Fibroblast of peridontal ligament (primary cell): ENCODE measurements at regions not wholly inside any gene's neighbourhood (a gene's known extent, or its start where the extent isn't known, plus 50 kb on each side); places are given as distances from the start of the nearest gene placed in this dataset.

Experiments
- DNase-seq: peaks from one replicate; pipeline ENCODE4 v3.0.0-alpha.2; 2010; ENCODE audit errors: extremely low read depth

- no peak for DNase-seq
Observed at GRCh38 chr11:107140983-107141382, 122.7 kb upstream of the GUCY1A2 start.

DNA sequence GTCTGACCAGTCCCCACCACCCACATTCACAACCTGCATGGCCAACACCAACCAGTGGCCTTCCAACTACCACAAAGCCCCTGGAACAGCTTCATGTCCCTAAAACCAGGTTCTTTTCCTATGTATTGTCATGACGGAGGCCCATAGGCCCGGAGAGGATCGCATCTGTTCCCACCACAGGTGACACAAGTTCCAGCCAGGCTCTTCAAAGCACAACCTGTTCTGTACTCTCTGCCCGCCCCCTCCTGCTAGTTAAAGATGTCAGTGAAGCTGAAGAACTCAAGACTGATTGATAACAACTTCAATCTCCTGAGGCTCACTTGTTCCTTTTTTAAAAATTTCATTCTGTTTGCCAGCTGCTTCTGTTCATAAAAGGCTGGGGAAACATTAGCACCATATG is 121.1 kb upstream of the GUCY1A2 start:
- DNase-seq = no peak

DNA sequence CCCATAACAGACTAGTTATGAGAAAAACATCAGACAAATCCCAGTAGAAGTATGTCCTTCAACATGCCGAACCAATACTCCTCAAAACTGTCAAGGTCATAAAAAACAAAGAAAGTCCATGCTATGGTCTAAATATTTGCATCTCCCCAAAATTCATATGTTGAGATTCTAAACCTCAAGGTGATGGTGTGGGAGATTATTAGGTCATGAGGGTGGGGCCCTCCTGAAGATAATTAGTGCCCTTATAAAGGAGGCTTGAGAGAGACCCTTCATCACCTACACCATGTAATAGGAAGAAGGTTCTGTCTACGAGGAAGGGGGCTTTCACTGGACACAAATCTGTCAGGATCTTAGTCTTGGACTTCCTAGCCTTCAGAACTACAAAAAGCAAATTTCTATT is 118.6 kb upstream of the GUCY1A2 start:
- no peak for DNase-seq

DNA sequence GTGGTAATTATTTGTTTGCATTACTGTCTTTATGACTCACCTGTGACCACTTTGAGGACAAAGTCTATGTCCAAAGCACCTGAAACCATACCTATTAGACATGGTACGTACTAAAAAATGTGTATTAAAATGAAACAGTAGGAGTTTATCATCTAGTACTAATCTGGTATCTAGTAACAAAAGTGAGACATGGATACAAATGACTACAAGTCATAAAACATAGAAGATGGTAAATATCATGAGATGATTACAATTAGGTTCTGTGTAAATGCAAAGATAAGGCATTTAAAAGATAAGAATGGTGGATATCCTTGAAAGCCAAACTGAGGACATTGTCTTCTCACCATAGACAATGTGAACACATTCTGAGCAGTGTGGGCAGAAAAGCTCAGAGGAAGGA is 113.5 kb upstream of the GUCY1A2 start:
- no peak for DNase-seq

- peak; percentile 2 for DNase-seq
Observed at GRCh38 chr11:107123022-107123421, 104.7 kb upstream of the GUCY1A2 start.

DNA sequence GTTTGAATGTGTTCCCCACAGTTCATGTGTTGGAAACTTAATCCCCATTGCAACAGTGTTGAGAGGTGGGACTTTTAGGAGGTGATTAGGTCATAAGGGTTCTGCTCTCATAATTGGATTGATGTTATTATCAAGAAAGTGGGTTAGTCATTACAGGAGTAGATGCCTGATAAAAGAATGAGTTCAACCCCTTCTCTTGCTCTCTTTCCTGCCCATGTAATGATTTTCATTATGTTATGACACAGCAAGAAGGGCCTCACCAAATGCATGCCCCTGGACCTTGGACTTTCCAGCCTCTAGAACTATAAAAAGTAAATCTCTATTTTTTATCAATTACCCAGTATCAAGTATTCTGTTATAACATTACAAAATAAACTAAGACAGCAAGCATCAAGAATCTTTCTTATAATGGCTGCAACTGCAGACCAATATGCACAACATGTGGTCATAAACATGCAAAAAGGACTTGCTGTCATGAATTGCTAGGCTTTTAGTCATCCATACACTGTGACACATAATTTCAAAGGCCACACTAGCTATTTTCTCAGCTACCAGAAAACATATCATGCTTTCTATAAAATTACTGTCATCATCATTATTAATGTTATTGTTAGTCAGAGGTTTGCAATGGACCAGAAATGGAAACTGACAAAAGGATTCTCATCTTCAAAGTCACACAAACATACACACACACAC is 99.9 kb upstream of the GUCY1A2 start:
- DNase-seq = no peak

GRCh38 chr11:107116358-107116757 is 98.1 kb upstream of the GUCY1A2 start:
- DNase-seq = no peak

DNA sequence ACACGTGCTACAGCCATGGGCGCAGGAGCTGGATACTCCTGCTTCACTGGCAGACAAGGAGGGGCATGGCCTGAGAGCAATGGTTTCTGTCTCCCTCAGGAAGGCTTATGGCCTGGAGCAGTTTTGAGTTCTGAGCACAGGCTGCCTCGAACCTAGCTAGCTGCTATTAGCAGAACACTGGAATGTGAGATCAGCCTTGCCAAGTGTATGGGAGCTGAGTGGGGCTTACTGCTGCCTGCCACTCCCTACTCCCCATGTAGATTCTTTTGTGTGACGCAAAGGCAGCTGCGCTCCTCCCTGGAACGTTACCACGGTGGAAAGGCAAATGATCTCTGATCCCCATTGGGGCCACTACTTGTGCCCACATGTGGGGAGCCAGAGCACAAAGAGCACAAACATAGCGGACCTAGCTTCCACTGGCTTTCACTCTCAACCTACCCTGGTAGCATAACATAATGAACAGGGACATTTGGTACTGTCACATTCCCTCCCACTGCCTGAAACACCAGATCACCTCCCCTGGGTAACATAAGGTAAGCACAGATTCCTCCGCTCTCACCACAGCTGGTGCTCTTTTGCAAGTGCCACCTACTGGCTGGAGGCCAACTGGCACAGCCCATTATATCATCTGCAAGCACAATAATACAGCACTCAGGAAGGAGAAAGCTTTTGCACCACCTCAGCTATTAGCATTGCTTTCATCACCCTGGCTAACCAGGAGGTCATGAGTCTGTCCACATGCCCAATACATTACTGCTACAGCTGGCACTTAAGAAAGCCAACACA is 84.6 kb upstream of the GUCY1A2 start:
- no peak for DNase-seq

- DNase-seq = no peak
Observed at GRCh38 chr11:107092667-107093066, 74.4 kb upstream of the GUCY1A2 start.

DNA sequence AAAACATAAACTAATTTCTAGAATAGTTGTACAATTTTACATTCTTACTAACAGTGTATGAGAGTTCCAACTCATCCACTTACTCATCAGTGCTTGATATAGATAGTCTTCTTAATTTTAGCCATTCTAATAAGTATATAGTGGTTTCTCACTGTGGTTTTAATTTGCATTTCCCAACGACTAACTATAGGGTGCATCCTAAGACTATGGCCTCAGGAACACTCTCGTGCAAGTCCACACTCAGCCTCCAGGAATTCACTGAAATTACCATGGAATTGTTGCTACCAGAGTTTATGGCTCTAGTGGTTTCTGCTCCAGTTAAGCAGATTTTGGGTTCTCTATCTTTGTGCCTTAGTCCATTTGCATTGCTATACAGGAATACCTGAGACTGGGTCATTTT is 60.1 kb upstream of the GUCY1A2 start:
- DNase-seq = no peak

- no peak for DNase-seq
Observed at GRCh38 chr11:107076832-107077231, 58.6 kb upstream of the GUCY1A2 start.

GRCh38 chr11:107071129-107071528 is 52.9 kb upstream of the GUCY1A2 start:
- DNase-seq = no peak
